ENCODE measurements at regions not wholly inside any gene's neighbourhood (a gene's known extent, or its start where the extent isn't known, plus 50 kb on each side); places are given as distances from the start of the nearest gene placed in this dataset.
"Not testable (repeated sequence)": the region's sequence is repeated elsewhere in the genome, so short reads cannot be mapped to it uniquely, and the experiment has no call there.

GRCh38 chrX:122092978-122093377, 1045.6 kb downstream of the GLUD2 start:
- no peak for DNase-seq

- DNase-seq: no peak
Measured at GRCh38 chrX:122094611-122095010, 1047.2 kb downstream of the GLUD2 start.

DNA sequence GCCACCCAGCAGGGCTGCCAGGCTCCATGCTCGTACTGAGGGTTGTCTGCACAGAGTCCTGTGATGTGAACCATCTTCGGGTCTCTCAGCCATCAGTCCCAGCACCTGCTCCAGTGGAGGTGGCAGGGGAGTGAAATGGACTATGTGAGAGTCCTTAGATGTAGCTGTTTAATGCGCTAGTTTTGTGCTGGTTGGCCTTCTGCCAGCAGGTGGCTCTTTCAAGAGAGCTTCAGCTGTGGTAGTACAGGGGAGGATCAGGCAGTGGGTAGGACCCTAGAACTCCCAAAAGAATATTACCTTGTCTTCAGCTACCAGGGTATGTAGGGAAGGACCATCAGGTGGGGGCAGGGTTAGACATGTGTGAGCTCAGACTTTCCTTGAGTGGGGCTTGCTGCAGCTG, 1066.0 kb downstream of the GLUD2 start:
- no peak for DNase-seq

DNA sequence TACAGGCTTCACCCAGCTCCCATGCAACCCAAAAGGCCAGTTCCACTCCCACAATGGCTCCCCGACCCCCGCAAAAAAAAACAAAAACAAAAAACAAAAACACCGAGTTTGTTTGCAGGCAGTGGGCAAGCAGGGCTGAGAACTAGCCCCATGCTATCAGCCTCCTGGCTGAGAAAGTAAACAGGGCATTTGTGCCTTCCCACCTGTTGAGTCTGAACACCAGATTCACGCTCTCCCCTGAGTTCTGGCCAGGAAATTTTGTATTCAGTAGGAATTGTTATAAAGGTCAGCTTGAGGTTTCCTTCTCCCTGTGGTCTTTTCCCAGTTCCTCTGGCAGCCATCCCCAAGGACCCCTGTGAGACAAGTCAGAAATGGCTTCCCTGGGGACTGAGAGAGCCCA, 1066.5 kb downstream of the GLUD2 start:
- no peak for DNase-seq

DNA sequence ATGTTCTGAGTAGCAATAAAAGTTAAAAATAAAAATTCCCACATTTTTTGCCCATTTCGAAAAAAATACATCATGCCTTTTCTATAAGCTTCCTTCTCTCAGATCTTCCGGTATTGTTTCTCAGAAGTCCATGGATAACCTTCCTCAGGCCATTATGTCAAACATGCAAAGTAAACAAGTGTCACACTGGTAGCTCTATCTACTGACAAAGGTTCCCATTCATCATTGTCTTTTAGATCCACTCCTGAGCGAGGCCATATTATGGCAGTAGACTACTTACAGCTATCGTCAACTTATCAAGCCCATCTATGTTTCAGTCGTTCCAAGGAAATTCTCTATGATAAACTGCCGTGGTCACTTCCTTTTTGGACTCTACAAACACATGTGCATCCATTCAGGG, 1068.2 kb downstream of the GLUD2 start:
- DNase-seq: no peak

DNA sequence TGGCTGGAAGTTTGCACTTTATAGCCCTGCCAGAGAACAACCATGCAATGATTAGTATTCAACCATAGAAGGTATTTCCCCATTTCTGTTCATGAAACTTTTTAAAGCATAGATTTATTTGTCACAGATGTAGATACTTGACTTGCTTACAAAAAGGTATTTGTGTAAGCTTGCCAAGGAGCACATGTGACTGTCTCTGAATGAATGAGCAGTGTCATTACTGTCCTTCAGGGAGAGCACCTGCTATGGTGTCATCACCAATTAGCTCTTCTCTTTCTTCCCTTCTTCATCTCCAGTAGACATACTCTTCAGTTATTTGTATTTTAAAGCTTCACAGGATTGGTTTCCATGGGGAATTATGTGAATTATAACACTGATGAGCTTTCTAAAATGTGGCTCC, 1064.7 kb upstream of the GRIA3 start:
- no peak for DNase-seq

DNA sequence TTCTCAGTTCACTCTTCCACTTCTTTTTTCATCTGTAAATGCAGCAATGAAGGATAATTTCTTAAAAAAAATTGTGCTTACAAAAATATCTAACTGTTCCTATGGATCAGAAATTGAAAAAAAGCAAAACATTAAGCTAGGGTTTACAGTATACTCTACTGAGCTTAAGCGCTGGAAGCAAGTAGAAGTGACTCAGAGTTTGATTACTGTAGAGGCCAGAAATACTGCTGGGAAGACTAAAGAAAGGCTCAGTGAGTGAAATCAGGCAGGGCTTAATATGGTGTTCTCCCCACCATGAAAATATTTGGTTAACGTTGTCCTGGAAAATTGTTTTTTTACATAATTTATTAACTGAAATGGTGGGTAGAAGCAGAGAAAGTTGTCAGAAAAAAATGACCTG, 1061.8 kb upstream of the GRIA3 start:
- DNase-seq: no peak

- no peak for DNase-seq
Measured at GRCh38 chrX:122133478-122133877, 1050.6 kb upstream of the GRIA3 start.

GRCh38 chrX:122134291-122134690, 1049.8 kb upstream of the GRIA3 start:
- no peak for DNase-seq

DNA sequence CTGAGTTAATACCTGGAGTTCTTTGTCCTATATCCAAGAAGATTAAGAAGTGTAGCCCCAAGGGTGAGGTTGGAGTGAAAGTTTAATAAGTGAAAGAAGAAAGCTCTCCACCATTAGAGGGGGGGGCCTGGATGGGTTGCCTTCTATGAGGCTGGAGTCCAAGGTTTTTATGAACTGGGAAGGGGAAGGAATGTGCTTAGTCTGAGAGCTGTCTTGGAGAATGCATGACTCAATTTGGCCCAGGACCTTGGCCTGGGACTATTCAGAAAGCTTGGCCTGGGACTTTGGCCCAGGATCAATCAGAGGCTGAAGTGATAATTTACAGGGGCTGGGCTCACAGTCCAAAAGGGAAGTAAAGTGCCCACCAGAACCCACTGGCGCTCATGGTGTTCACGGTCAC, 1049.0 kb upstream of the GRIA3 start:
- no peak for DNase-seq

DNA sequence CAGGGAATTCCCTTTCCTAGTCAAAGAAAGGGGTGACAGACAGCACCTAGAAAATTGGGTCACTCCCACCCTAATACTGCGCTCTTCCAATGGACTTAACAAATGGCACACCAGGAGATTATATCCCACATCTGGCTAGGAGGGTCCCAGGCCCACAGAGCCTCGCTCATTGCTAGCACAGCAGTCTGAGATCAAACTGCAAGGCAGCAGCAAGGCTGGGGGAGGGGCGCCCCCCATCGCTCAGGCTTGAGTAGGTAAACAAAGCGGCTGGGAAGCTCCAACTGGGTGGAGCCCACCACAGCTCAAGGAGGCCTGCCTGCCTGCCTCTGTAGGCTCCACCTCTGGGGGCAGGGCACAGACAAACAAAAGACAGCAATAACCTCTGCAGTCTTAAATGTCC, 1043.9 kb upstream of the GRIA3 start:
- not testable (repeated sequence) for DNase-seq

GRCh38 chrX:122154019-122154418, 1030.1 kb upstream of the GRIA3 start:
- DNase-seq: no peak

DNA sequence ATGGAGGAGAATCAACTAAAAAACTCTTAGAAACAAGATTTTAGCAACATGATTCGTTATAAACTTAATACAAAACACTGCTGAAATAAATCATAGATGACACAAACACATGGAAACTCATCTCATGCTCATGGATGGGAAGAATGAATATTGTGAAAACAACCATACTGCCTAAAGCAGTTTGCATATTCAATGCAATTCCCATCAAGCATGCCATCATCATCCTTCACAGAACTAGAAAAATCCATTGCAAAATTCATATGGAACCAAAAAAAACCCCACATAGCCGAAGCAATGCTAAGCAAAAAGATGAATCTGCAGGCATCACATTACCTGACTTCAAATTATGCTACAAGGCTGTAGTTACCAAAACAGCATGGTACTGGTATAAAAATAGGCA, 1015.8 kb upstream of the GRIA3 start:
- no peak for DNase-seq

DNA sequence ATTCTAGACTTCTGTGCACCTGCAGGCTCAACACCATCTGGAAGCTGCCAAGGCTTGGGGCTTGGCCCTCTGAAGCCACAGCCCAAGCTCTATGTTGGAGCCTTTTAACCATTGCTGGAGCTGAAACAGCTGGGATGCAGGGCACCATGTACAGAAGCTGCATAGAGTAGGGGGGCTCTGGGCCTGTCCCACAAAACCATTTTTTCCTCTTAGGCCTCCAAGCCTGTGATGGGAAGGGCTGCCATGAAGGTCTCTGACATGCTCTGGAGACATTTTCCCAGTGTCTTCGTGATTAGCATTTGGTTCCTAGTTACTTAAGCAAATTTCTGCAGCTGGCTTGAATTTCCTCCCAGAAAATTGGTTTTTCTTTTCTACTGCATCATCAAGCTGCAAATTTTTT, 999.3 kb upstream of the GRIA3 start:
- no peak for DNase-seq

DNA sequence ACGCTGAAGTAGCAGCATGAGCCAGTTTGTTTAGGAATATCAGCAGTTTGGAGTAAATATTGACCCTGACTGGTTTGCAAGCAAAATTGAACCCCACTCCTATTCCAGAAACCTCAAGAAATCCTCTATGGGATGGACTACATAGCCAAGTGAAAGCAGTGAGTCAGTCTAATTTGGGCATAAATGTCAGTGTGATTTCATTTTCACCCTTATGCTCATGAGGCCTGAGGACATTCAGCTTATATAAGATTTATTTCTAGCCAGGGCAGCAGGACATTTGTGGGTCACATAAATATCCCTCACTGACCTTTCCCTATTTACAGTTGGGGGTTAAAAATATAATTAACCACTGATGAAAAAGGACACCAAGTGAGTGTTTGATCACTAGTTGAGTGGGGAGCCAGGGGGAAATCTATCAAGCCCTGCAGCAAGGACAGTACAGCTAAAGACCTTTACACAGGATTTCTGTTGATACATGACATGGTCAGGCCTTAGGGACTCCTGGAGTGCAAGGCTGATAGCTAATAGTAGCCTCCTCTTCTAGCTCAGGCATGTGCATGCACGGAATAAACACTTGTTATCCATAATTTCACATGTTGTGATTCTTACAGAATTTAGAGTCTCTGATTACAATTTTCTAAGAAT, 996.9 kb upstream of the GRIA3 start:
- DNase-seq: no peak

GRCh38 chrX:122188751-122189150, 995.3 kb upstream of the GRIA3 start:
- DNase-seq: no peak

DNA sequence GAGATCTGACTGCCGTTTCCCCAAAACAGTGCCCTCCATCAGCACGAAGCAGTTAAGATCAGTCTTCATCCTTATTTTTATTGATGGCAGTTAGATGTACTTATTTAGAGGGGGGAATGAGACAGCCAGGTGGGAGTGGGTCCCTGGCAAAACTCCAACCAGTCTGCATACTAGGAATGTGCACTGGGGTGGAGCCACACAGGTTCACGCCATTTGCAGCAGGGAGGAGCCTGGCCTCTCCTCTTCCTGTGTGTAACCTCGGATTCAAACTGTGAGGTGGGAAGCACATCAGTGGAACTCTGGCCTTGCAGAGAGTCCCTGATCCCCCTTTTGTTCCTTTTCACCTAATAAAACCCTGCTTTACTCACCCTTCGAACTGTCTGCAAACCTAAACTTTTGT, 987.7 kb upstream of the GRIA3 start:
- DNase-seq: no peak

GRCh38 chrX:122203399-122203798, 980.7 kb upstream of the GRIA3 start:
- DNase-seq: no peak

DNA sequence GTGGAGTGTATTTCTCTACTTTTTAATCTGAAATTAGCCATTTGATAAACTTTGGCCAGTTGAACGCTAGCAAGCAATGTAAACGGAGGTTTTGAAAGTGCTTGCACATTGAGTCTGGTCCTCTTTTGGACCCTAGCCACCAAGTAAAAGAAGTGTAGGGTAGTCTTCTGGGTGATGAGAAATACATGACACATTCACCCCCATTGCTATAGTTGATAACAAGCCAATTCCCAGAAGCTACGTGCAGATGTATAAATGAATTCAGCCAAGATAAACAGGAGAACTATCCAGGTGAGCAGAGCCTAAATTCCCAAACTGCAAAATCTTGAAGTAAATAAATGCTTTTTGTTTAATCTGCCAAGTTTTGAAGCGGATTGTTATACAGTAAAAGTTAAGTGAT, 965.4 kb upstream of the GRIA3 start:
- no peak for DNase-seq

GRCh38 chrX:122219226-122219625, 964.9 kb upstream of the GRIA3 start:
- DNase-seq: no peak

- DNase-seq: no peak
Measured at GRCh38 chrX:122219735-122220134, 964.3 kb upstream of the GRIA3 start.

DNA sequence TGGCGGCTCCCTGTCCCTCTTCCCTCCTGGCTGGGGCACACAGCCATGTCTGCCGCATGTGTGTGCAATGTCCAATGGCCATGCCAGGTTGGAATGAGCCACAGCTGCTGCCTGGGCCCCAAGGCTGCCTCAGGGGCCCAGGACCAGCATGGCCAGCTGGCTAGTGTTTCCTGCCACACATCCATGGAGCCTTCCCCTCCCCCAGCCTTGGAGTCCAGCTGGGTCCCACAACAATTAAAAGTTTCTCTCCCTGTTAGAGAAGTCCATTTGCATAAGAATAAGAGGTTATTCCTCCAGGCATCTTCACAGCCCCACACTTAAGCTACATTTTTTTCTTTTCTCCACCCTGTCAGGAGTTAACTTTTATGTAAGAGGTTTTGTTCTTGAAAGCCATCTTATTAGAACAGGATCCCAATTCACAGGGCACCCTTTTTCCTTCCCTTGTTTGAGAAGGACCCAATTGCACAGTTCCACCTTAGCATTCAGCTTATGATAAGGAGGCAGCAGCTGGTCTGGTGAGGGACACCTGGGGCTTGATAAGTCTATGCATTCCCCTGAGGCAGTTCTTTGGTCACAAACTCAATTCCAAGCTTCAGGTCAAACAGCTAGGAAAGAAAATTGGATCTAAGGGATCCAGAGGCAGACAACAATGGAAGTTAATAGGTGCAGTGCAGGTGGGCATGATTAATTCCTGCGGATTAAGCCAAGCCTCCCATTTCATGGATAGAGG, 963.3 kb upstream of the GRIA3 start:
- DNase-seq: no peak

DNA sequence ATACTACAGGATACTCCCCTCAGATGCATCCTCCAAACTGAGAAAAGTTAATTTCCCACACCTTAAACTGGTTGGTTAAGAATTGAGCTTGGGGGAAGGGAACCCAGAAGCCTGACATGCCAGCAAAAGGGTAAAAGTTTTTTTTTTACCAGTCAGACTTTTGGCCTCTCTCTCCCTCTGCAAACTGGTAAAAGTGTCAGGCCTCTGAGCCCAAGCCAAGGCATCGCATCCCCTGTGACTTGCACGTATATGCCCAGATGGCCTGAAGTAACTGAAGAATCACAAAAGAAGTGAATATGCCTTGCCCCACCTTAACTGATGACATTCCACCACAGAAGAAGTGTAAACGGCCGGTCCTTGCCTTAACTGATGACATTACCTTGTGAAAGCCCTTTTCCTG, 962.3 kb upstream of the GRIA3 start:
- not testable (repeated sequence) for DNase-seq

DNA sequence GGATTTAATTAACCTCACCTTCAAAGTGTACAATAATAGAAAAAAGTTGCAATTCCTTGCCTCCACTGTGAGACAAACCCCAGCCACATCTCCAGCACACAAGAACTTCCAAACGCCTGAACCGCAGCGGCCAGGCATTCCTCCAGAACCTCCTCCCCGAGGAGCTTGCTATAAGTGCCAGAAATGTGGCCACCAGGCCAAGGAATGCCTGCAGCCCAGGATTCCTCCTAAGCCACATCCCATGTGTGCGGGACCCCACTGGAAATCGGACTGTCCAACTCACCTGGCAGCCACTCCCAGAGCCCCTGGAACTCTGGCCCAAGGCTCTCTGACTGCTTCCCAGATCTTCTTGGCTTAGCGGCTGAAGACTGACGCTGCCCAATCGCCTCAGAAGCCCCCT, 959.9 kb upstream of the GRIA3 start:
- DNase-seq: not testable (repeated sequence)

DNA sequence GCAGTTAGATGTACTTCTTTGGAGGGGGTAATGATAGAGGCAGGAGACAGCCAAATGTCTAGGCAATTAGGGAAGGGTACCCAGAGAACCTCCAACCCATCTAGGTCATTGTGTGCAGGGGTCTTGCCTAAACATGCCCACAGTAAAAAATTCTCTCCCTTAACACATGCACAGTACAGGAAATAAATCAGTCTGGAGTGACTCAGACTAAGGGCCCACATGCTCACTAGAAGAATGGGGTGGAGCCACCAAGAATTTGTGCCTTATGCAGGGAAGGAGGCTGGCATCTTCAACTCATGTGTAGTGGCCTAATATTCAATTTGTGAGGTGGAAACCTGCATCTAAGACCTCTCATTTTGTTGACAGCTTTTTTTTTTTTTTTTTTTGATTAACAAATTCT, 945.3 kb upstream of the GRIA3 start:
- DNase-seq: no peak
